ENCODE measurements at regions not wholly inside any gene's neighbourhood (a gene's known extent, or its start where the extent isn't known, plus 50 kb on each side); places are given as distances from the start of the nearest gene placed in this dataset.

- Histone ChIP-seq H2AFZ (ENCODE audit: insufficient read depth, low read depth, low read length, poor library complexity, severe bottlenecking) (no peak overlapping the region), H3K9ac (ENCODE audit: insufficient read depth, low read length, poor library complexity, severe bottlenecking) (no peak overlapping the region), H3K36me3 (replicated peaks in 1 of 2; ENCODE audit: control insufficient read depth in 1 of 2, insufficient read depth in 2 of 2, low read length in 2 of 2) (no peaks in the 10 kb centered on the region), H3K79me2 (ENCODE audit: insufficient read depth, low read length) (no peaks in the 10 kb centered on the region), H3K4me1 (ENCODE audit: control insufficient read depth in 1 of 2, insufficient read depth in 2 of 2, low read length in 2 of 2) (no peaks in the 10 kb centered on the region), H3K4me3 (replicated peaks in 1 of 3; ENCODE audit: low read depth in 2 of 3, low read length in 3 of 3) (no peak overlapping the region), H3K4me2 (replicated peaks; ENCODE audit: extremely low read depth, low read length, poor library complexity, severe bottlenecking) (no peak overlapping the region), H3K27ac (ENCODE audit: low read depth in 1 of 2, low read length in 2 of 2) (no peak overlapping the region), H4K20me1 (ENCODE audit: insufficient read depth, low read length) (no peaks in the 10 kb centered on the region), H3K9me3 (replicated peaks in 1 of 2; ENCODE audit: control insufficient read depth in 1 of 2, insufficient read depth in 1 of 2, low read length in 2 of 2) (no peaks in the 10 kb centered on the region), H3K27me3 (ENCODE audit: control insufficient read depth in 2 of 2, insufficient read depth in 2 of 2, low read length in 2 of 2) (no peaks in the 10 kb centered on the region)
- Mint-ChIP-seq H3K4me3 (no peak overlapping the region), H3K36me3 (no peaks in the 10 kb centered on the region), H3K27me3 (ENCODE audit: low read depth in 3 of 3) (peaks cover 9 to 10% (median 9%) of the 10 kb centered on the region in 3 donors), H3K4me1 (peaks cover 6% of the 10 kb centered on the region), H3K9me3 (peaks cover 0 to 7% (median 0%) of the 10 kb centered on the region in 7 donors), H3K27ac (no peak overlapping the region)
- 93% methylated on average over 31 of the region's 34 CpGs for WGBS (ENCODE audit: insufficient coverage)
- intact Hi-C loops (cut with micrococcal nuclease): loop anchor here in 1 of 2 donors (10.0 kb wide), 1 partner anchor 59 kb away; no protein-coding TSS in a partner anchor
- no peak for TF ChIP-seq CTCF (IDR thresholded peaks at IDR 0.05)
- no peak for DNase-seq
Observed at GRCh38 chr1:157925419-157926166, 67.9 kb upstream of the KIRREL1 start.

DNA sequence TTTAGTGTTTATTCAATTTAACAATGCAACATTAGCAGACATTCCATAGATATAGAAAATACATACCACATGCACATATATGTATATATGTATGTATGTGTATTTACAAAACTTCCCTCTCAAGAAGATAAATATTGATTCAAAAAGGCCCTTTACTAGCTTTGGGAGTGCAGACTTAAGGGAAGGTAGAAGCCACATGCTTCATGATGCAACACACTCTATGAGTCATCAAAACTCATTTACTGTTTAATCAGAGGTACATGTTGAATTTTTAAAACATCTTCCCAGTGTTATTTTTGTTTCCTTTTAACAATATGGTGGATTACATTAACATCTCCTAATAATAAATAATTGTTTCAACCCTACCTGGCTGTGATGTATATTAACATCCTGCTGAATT, 61.4 kb upstream of the KIRREL1 start:
- no peaks in the 10 kb centered on the region for H3K36me3 Mint-ChIP-seq
- peaks cover 0 to 5% (median 0%) of the 10 kb centered on the region in 7 donors for H3K9me3 Mint-ChIP-seq
- no peak overlapping the region for H3K9ac ChIP-seq (ENCODE audit: insufficient read depth, low read length, poor library complexity, severe bottlenecking)
- no peaks in the 10 kb centered on the region for H3K9me3 ChIP-seq (replicated peaks in 1 of 2; ENCODE audit: control insufficient read depth in 1 of 2, insufficient read depth in 1 of 2, low read length in 2 of 2)
- no peak for TF ChIP-seq CTCF (IDR thresholded peaks at IDR 0.05)
- no peak overlapping the region for H3K4me2 ChIP-seq (replicated peaks; ENCODE audit: extremely low read depth, low read length, poor library complexity, severe bottlenecking)
- H3K79me2 ChIP-seq (ENCODE audit: insufficient read depth, low read length): no peaks in the 10 kb centered on the region
- H3K4me1 Mint-ChIP-seq: peaks cover 3% of the 10 kb centered on the region
- H3K4me3 Mint-ChIP-seq: no peak overlapping the region
- H2AFZ ChIP-seq (ENCODE audit: insufficient read depth, low read depth, low read length, poor library complexity, severe bottlenecking): no peak overlapping the region
- H3K27ac ChIP-seq (ENCODE audit: low read depth in 1 of 2, low read length in 2 of 2): no peak overlapping the region
- H3K4me1 ChIP-seq (ENCODE audit: control insufficient read depth in 1 of 2, insufficient read depth in 2 of 2, low read length in 2 of 2): peaks cover 3 to 7% of the 10 kb centered on the region in 2 donors
- H4K20me1 ChIP-seq (ENCODE audit: insufficient read depth, low read length): no peaks in the 10 kb centered on the region
- peaks cover 2 to 5% of the 10 kb centered on the region in 2 donors for H3K27me3 ChIP-seq (ENCODE audit: control insufficient read depth in 2 of 2, insufficient read depth in 2 of 2, low read length in 2 of 2)
- DNase-seq: peak; percentile 42 to 76 (median 67)
- peaks cover 0 to 15% (median 2%) of the 10 kb centered on the region in 3 donors for H3K27me3 Mint-ChIP-seq (ENCODE audit: low read depth in 3 of 3)
- no peak overlapping the region for H3K4me3 ChIP-seq (replicated peaks in 1 of 3; ENCODE audit: low read depth in 2 of 3, low read length in 3 of 3)
- H3K36me3 ChIP-seq (replicated peaks in 1 of 2; ENCODE audit: control insufficient read depth in 1 of 2, insufficient read depth in 2 of 2, low read length in 2 of 2): no peaks in the 10 kb centered on the region
- intact Hi-C loops (cut with micrococcal nuclease): loop anchor here in 1 of 2 donors (10.0 kb wide), 1 partner anchor 357 kb away; no protein-coding TSS in a partner anchor
- H3K27ac Mint-ChIP-seq: no peak overlapping the region
